GM12892 (cell line): ENCODE measurements at regions not wholly inside any gene's neighbourhood (a gene's known extent, or its start where the extent isn't known, plus 50 kb on each side); places are given as distances from the start of the nearest gene placed in this dataset.

Experiments used
- POLR2A ChIP-seq: IDR thresholded peaks from 2 replicates; pipeline ENCODE4 v1.6.1; 2011; ENCODE audit warnings: low read depth, low read length, control low read depth
- POLR2AphosphoS5 ChIP-seq: IDR thresholded peaks from 2 replicates; pipeline ENCODE4 v1.6.1; 2011; ENCODE audit warnings: low read depth, low read length, control low read depth
- TAF1 ChIP-seq: IDR thresholded peaks from 2 replicates; pipeline ENCODE4 v1.6.1; 2011; ENCODE audit warnings: low read depth, mild to moderate bottlenecking, control low read depth, low read length, borderline replicate concordance

DNA sequence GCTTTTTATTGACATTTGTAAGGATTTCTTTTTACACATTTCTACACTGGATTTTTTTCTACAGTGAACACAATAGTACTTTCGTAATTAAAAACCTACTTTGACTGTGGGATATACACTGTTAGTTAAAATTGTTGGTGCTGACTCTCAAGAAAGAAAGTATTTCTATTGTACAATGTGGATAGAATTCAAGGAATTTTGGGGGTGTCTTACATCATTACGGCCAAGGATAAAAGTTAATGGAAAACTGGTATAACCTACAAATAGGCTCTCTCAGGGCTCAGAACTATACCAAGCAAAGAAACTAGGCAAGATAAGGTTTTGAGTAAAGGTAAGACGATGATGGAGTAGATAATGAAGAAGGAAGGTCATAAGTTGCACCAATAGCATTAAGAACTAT lies 198.4 kb upstream of the PARD3B start:
- no peak for TF ChIP-seq TAF1
- no peak for TF ChIP-seq POLR2A
- TF ChIP-seq POLR2AphosphoS5, result no peak
